Rectal smooth muscle tissue (tissue), 1 donor: ENCODE measurements at regions not wholly inside any gene's neighbourhood (a gene's known extent, or its start where the extent isn't known, plus 50 kb on each side); places are given as distances from the start of the nearest gene placed in this dataset.
"Not testable (repeated sequence)": the region's sequence is repeated elsewhere in the genome, so short reads cannot be mapped to it uniquely, and the experiment has no call there.

Source experiments
- H3K27ac ChIP-seq: one replicate; pipeline ENCODE4 v1.7.0; 2013; ENCODE audit warnings: low read depth, low read length, inconsistent platforms
- H3K27me3 ChIP-seq: one replicate; pipeline ENCODE4 v1.7.0; 2013; ENCODE audit warnings: low read length; ENCODE audit not compliant: control insufficient read depth, insufficient read depth
- H3K36me3 ChIP-seq: one replicate; pipeline ENCODE4 v1.7.0; 2013; ENCODE audit warnings: low read length; ENCODE audit not compliant: control insufficient read depth, insufficient read depth
- H3K4me1 ChIP-seq: one replicate; pipeline ENCODE4 v1.7.0; 2013; ENCODE audit warnings: low read length; ENCODE audit not compliant: control insufficient read depth, insufficient read depth
- H3K4me3 ChIP-seq: one replicate; pipeline ENCODE4 v1.7.0; 2013; ENCODE audit warnings: low read length
- H3K9ac ChIP-seq: one replicate; pipeline ENCODE4 v1.7.0; 2013; ENCODE audit warnings: low read length

DNA sequence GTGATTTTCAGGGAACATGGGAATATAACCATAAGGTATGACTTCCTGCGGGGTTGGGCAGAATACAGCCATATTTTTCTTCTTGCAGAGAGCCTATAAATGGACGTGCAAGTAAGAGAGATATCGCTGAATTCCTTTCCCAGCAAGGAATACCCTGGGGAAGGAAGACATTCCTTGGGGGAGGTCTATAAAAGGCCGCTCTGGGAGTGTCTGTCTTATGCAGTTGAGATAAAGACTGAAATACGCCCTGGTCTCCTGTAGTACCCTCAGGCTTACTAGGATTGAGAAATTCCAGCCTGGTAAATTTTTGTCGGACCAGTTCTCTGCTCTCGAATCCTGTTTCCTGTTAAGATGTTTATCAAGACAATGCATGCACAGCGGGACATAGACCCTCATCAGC is 282.2 kb upstream of the CYLC2 start:
- H3K27me3 ChIP-seq, H3K27ac ChIP-seq, H3K9ac ChIP-seq, H3K4me3 ChIP-seq, H3K4me1 ChIP-seq, H3K36me3 ChIP-seq: not testable (repeated sequence)

- H3K27ac ChIP-seq = no peak overlapping the region
Observed at GRCh38 chr9:102700936-102701335, 294.2 kb upstream of the CYLC2 start.

DNA sequence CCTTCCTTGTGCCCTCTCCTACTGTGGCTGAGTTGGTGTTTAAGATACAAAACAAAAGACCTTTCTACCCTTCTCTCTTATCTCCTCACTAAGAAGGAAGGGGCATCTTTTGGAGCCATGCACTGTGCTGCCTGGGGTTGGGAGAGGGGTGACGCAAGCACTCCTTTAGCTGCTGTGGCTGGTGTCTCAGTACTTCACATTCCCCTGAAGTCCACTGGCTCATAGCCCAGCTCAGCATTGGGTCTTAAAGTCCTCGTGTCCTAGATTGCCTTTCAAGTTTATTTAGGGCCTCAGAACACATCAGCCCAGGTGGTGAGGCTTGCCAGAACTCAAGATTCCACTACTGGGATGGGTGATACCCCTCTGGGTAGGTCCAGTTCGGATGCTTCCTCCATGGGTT is 325.9 kb upstream of the CYLC2 start:
- Histone ChIP-seq H3K27ac (no peak overlapping the region), H3K9ac (no peak overlapping the region), H3K36me3 (no peaks in the 10 kb centered on the region), H3K27me3 (no peaks in the 10 kb centered on the region), H3K4me3 (no peak overlapping the region), H3K4me1 (no peaks in the 10 kb centered on the region)

More at GRCh38 chr9:102700936-102701335, 294.2 kb upstream of the CYLC2 start:
- no peaks in the 10 kb centered on the region for H3K4me1 ChIP-seq
- no peaks in the 10 kb centered on the region for H3K36me3 ChIP-seq
- H3K9ac ChIP-seq = no peak overlapping the region
- no peak overlapping the region for H3K4me3 ChIP-seq
- no peaks in the 10 kb centered on the region for H3K27me3 ChIP-seq

DNA sequence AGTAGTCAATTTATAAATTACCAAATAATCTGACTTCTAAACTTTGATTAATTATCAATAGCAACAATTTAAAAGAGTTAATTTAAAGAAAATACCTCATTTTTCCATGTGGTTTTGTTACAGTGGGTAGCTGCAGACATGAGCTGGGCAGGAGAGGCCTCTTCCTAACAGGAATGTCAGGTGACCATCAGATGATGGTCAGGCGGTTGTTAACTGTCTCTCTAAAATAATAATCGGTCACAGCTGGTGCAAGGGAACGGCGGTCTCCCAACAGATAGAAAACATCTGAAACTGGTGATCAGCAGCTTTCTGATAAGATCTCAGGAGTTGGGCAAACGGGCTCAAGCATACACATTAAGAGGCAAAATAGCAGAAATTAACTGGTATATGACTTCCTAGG is 342.7 kb upstream of the CYLC2 start:
- Histone ChIP-seq H3K27me3 (no peaks in the 10 kb centered on the region), H3K36me3 (no peaks in the 10 kb centered on the region), H3K4me1 (no peaks in the 10 kb centered on the region), H3K27ac (no peak overlapping the region), H3K4me3 (no peak overlapping the region), H3K9ac (no peak overlapping the region)

DNA sequence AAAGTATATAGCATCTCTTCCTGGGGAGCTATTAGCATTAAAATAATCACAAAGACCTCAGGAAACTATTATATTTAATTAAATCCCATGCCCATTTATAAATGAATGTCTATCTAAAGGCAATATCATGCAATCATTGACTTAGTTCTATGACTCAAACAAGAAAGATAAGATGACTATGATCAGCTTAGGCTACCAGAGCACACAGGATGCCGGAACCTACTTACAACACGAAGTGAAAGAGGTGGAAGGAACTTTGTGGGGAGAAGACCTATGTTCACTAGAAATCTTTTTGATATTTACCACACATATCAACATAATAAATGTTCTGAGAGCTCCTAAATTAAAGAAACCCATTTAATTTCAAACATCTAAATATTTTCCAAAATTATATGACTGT is 344.2 kb upstream of the CYLC2 start:
- H3K36me3 ChIP-seq = no peaks in the 10 kb centered on the region
- H3K9ac ChIP-seq = no peak overlapping the region
- no peaks in the 10 kb centered on the region for H3K4me1 ChIP-seq
- no peak overlapping the region for H3K4me3 ChIP-seq
- no peaks in the 10 kb centered on the region for H3K27me3 ChIP-seq
- no peak overlapping the region for H3K27ac ChIP-seq

GRCh38 chr9:102642651-102643050 is 352.5 kb upstream of the CYLC2 start:
- no peaks in the 10 kb centered on the region for H3K36me3 ChIP-seq
- H3K27ac ChIP-seq = no peak overlapping the region
- H3K27me3 ChIP-seq = no peaks in the 10 kb centered on the region
- H3K4me3 ChIP-seq = no peak overlapping the region
- no peaks in the 10 kb centered on the region for H3K4me1 ChIP-seq
- no peak overlapping the region for H3K9ac ChIP-seq

GRCh38 chr9:102631559-102631958 is 363.6 kb upstream of the CYLC2 start:
- no peak overlapping the region for H3K4me3 ChIP-seq
- H3K27me3 ChIP-seq = no peaks in the 10 kb centered on the region
- H3K9ac ChIP-seq = no peak overlapping the region
- no peaks in the 10 kb centered on the region for H3K4me1 ChIP-seq
- no peak overlapping the region for H3K27ac ChIP-seq
- no peaks in the 10 kb centered on the region for H3K36me3 ChIP-seq

DNA sequence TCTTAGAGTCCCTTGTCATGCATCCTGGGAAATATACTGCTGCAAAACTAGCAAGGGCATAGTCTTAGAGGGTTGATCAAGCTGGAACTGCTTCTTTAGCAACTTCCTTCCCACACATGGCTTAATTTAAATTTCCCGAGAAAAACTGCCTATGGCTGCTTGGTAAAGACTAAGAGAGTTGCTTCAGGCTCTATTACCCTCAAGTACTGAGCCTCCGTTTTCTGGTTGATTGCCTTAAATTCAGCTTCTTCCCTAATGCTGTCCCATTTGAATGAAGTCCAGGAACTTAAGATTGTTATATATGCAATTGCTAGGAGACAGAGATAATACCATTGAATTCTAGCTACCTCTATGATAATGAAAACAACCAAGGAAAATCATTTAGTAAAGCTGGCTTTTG is 385.7 kb upstream of the CYLC2 start:
- H3K36me3 ChIP-seq = no peaks in the 10 kb centered on the region
- no peak overlapping the region for H3K4me3 ChIP-seq
- no peak overlapping the region for H3K27ac ChIP-seq
- H3K9ac ChIP-seq = no peak overlapping the region
- H3K27me3 ChIP-seq = no peaks in the 10 kb centered on the region
- no peaks in the 10 kb centered on the region for H3K4me1 ChIP-seq

- H3K27me3 ChIP-seq, H3K4me1 ChIP-seq, H3K4me3 ChIP-seq, H3K36me3 ChIP-seq, H3K27ac ChIP-seq, H3K9ac ChIP-seq: not testable (repeated sequence)
Observed at GRCh38 chr9:102603198-102604195, 391.6 kb upstream of the CYLC2 start.

- Histone ChIP-seq H3K4me1 (no peaks in the 10 kb centered on the region), H3K4me3 (no peak overlapping the region), H3K27me3 (no peaks in the 10 kb centered on the region), H3K9ac (no peak overlapping the region), H3K27ac (no peak overlapping the region), H3K36me3 (no peaks in the 10 kb centered on the region)
Observed at GRCh38 chr9:102594241-102594640, 400.9 kb upstream of the CYLC2 start.

GRCh38 chr9:102587281-102587680 is 407.9 kb upstream of the CYLC2 start:
- H3K9ac ChIP-seq = no peak overlapping the region
- H3K4me3 ChIP-seq = no peak overlapping the region
- no peaks in the 10 kb centered on the region for H3K27me3 ChIP-seq
- H3K27ac ChIP-seq = no peak overlapping the region
- no peaks in the 10 kb centered on the region for H3K36me3 ChIP-seq
- H3K4me1 ChIP-seq = no peaks in the 10 kb centered on the region

GRCh38 chr9:102569436-102569835 is 425.7 kb upstream of the CYLC2 start:
- H3K27ac ChIP-seq = no peak overlapping the region
- H3K4me1 ChIP-seq = no peaks in the 10 kb centered on the region
- H3K36me3 ChIP-seq = no peaks in the 10 kb centered on the region
- H3K9ac ChIP-seq = no peak overlapping the region
- H3K27me3 ChIP-seq = no peaks in the 10 kb centered on the region
- H3K4me3 ChIP-seq = no peak overlapping the region

GRCh38 chr9:102551346-102551745 is 443.8 kb upstream of the CYLC2 start:
- H3K27me3 ChIP-seq = no peaks in the 10 kb centered on the region
- no peak overlapping the region for H3K9ac ChIP-seq
- no peaks in the 10 kb centered on the region for H3K36me3 ChIP-seq
- H3K4me1 ChIP-seq = no peaks in the 10 kb centered on the region
- H3K27ac ChIP-seq = no peak overlapping the region
- no peak overlapping the region for H3K4me3 ChIP-seq
